CD14-positive monocyte (primary cell): ENCODE measurements at regions not wholly inside any gene's neighbourhood (a gene's known extent, or its start where the extent isn't known, plus 50 kb on each side); places are given as distances from the start of the nearest gene placed in this dataset.

Experiments used
- DNase-seq, 3 donors: peaks; one replicate each; pipeline ENCODE4 v3.0.0-alpha.2; 2011 to 2022
- H2AFZ ChIP-seq: 2 replicates; pipeline ENCODE4 v1.6.0; 2012; ENCODE audit warnings: mild to moderate bottlenecking, low read depth, low read length, inconsistent platforms; ENCODE audit not compliant: insufficient read depth, poor library complexity, severe bottlenecking
- H3K27ac ChIP-seq, 2 donors: 1 replicate in 1 of 2; 2 replicates in 1 of 2; pipeline ENCODE4 v1.5.1; 2012 to 2013; ENCODE audit warnings: low read length in 2 of 2, control low read depth in 1 of 2, inconsistent platforms in 1 of 2, low read depth in 1 of 2, mild to moderate bottlenecking in 1 of 2
- H3K27me3 ChIP-seq, 2 donors: one replicate each; pipeline versions ENCODE4 v1.6.0 to v1.6.1; 2011 to 2013; ENCODE audit warnings: low read length in 2 of 2; ENCODE audit not compliant: control insufficient read depth in 2 of 2, insufficient read depth in 2 of 2
- H3K36me3 ChIP-seq, 2 donors: replicated peaks in 1 of 2; 1 replicate in 1 of 2; 2 replicates in 1 of 2; pipeline versions ENCODE4 v1.5.1 to v1.6.1; 2012 to 2013; ENCODE audit warnings: low read length in 2 of 2, control low read depth in 1 of 2, inconsistent platforms in 1 of 2, mild to moderate bottlenecking in 1 of 2; ENCODE audit not compliant: insufficient read depth in 2 of 2, control insufficient read depth in 1 of 2
- H3K4me1 ChIP-seq, 2 donors: 1 replicate in 1 of 2; 2 replicates in 1 of 2; pipeline versions ENCODE4 v1.5.1 to v1.6.1; 2012 to 2013; ENCODE audit warnings: low read length in 2 of 2, control low read depth in 1 of 2, inconsistent platforms in 1 of 2, mild to moderate bottlenecking in 1 of 2, moderate library complexity in 1 of 2; ENCODE audit not compliant: insufficient read depth in 2 of 2, control insufficient read depth in 1 of 2
- H3K4me2 ChIP-seq: replicated peaks from 2 replicates; pipeline ENCODE3; 2012; ENCODE audit warnings: low read length, moderate library complexity, mild to moderate bottlenecking; ENCODE audit not compliant: poor library complexity, severe bottlenecking; ENCODE audit errors: extremely low read depth
- H3K4me3 ChIP-seq, 3 experiments: fragments of 200-600 bp in 1 of 3; sonication (generic) in 1 of 3; replicated peaks in 1 of 3; 1 replicate in 2 of 3; 2 replicates in 1 of 3; pipeline ENCODE4 v1.5.1; 2011 to 2013; ENCODE audit warnings: low read length in 3 of 3, mild to moderate bottlenecking in 3 of 3, control low read depth in 2 of 3, low read depth in 2 of 3, inconsistent platforms in 1 of 3, moderate library complexity in 1 of 3
- H3K79me2 ChIP-seq: 2 replicates; pipeline ENCODE4 v1.6.0; 2012; ENCODE audit warnings: mild to moderate bottlenecking, control low read depth, inconsistent platforms, low read length, moderate library complexity; ENCODE audit not compliant: insufficient read depth
- H3K9ac ChIP-seq: 2 replicates; pipeline ENCODE4 v1.6.0; 2017; ENCODE audit warnings: low read length, mild to moderate bottlenecking; ENCODE audit not compliant: insufficient read depth, poor library complexity, severe bottlenecking
- H3K9me3 ChIP-seq, 2 donors: replicated peaks in 1 of 2; 1 replicate in 1 of 2; 2 replicates in 1 of 2; pipeline versions ENCODE4 v1.5.1 to v1.6.1; 2012 to 2013; ENCODE audit warnings: low read length in 2 of 2, control low read depth in 1 of 2; ENCODE audit not compliant: control insufficient read depth in 1 of 2, insufficient read depth in 1 of 2
- H4K20me1 ChIP-seq: 2 replicates; pipeline ENCODE4 v1.6.0; 2012; ENCODE audit warnings: mild to moderate bottlenecking, low read length, control low read depth, moderate library complexity; ENCODE audit not compliant: insufficient read depth
- H3K27ac Mint-ChIP-seq, 7 donors: one replicate each; pipeline ENCODE4 v1.8.0; 2020; ENCODE audit warnings: mild to moderate bottlenecking in 7 of 7, mixed read lengths in 7 of 7, moderate library complexity in 6 of 7, inconsistent platforms in 2 of 7
- H3K27me3 Mint-ChIP-seq, 3 donors: one replicate each; pipeline ENCODE4 v1.8.0; 2021 to 2022; ENCODE audit warnings: low read depth in 3 of 3, mild to moderate bottlenecking in 3 of 3, mixed read lengths in 3 of 3, moderate library complexity in 3 of 3, inconsistent platforms in 1 of 3
- H3K36me3 Mint-ChIP-seq, 2 donors: one replicate each; pipeline ENCODE4 v1.8.0; 2020; ENCODE audit warnings: mixed read lengths in 2 of 2, inconsistent platforms in 1 of 2, mild to moderate bottlenecking in 1 of 2
- H3K4me1 Mint-ChIP-seq: one replicate; pipeline ENCODE4 v1.8.0; 2020; ENCODE audit warnings: mild to moderate bottlenecking, mixed read lengths
- H3K4me3 Mint-ChIP-seq, 2 donors: one replicate each; pipeline ENCODE4 v1.8.0; 2020; ENCODE audit warnings: mild to moderate bottlenecking in 2 of 2, mixed read lengths in 2 of 2, moderate library complexity in 1 of 2
- H3K9me3 Mint-ChIP-seq, 7 donors: one replicate each; pipeline ENCODE4 v1.8.0; 2020 to 2022; ENCODE audit warnings: mixed read lengths in 7 of 7, mild to moderate bottlenecking in 6 of 7, moderate library complexity in 6 of 7, inconsistent platforms in 2 of 7
- WGBS: methylation state at CpG from one replicate; pipeline ENCODE4 v1.1.5; 2013; ENCODE audit warnings: missing lambda C conversion rate; ENCODE audit not compliant: insufficient coverage; 5-methylcytosine and 5-hydroxymethylcytosine counted together
- intact Hi-C, 2 donors: fragments of 100-400 bp; cut with micrococcal nuclease; formaldehyde crosslinking; loops; one replicate each; pipeline versions ENCODE4 v1.15.0 to v1.15.1; 2023
- TF ChIP-seq, protein P1 (sequence below): fragments of 200-600 bp; IDR thresholded peaks from one replicate; pipeline ENCODE4 v1.8.0; 2022; ENCODE audit warnings: antibody characterized with exemption, mild to moderate bottlenecking

GRCh38 chr5:92421942-92422341 lies 1038.8 kb upstream of the ARRDC3 start:
- no peaks in the 10 kb centered on the region for H3K4me1 ChIP-seq
- Mint-ChIP-seq H3K9me3 (peaks cover 0 to 21% (median 6%) of the 10 kb centered on the region in 7 donors), H3K4me1 (no peaks in the 10 kb centered on the region), H3K27ac (no peak overlapping the region), H3K27me3 (no peaks in the 10 kb centered on the region), H3K36me3 (no peaks in the 10 kb centered on the region), H3K4me3 (no peak overlapping the region)
- H3K79me2 ChIP-seq, result no peaks in the 10 kb centered on the region
- no peaks in the 10 kb centered on the region for H3K27me3 ChIP-seq
- H2AFZ ChIP-seq, result no peak overlapping the region
- no peaks in the 10 kb centered on the region for H4K20me1 ChIP-seq
- no peak overlapping the region for H3K4me3 ChIP-seq
- H3K36me3 ChIP-seq, result no peaks in the 10 kb centered on the region
- no peak overlapping the region for H3K4me2 ChIP-seq
- TF ChIP-seq, protein P1, sequence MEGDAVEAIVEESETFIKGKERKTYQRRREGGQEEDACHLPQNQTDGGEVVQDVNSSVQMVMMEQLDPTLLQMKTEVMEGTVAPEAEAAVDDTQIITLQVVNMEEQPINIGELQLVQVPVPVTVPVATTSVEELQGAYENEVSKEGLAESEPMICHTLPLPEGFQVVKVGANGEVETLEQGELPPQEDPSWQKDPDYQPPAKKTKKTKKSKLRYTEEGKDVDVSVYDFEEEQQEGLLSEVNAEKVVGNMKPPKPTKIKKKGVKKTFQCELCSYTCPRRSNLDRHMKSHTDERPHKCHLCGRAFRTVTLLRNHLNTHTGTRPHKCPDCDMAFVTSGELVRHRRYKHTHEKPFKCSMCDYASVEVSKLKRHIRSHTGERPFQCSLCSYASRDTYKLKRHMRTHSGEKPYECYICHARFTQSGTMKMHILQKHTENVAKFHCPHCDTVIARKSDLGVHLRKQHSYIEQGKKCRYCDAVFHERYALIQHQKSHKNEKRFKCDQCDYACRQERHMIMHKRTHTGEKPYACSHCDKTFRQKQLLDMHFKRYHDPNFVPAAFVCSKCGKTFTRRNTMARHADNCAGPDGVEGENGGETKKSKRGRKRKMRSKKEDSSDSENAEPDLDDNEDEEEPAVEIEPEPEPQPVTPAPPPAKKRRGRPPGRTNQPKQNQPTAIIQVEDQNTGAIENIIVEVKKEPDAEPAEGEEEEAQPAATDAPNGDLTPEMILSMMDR, result no peak
- intact Hi-C loops, result no loop called here
- no CpG with 5 or more reads among the region's 1 CpG for WGBS
- H3K9ac ChIP-seq, result no peak overlapping the region
- H3K27ac ChIP-seq, result no peak overlapping the region
- no peak for DNase-seq
- peaks cover 11 to 23% of the 10 kb centered on the region in 2 donors for H3K9me3 ChIP-seq

GRCh38 chr5:92421196-92421595 lies 1038.1 kb upstream of the ARRDC3 start:
- Histone ChIP-seq H3K4me3 (no peak overlapping the region), H3K9me3 (peaks cover 16 to 23% of the 10 kb centered on the region in 2 donors), H3K4me1 (no peaks in the 10 kb centered on the region), H3K27me3 (no peaks in the 10 kb centered on the region), H2AFZ (no peak overlapping the region), H3K9ac (no peak overlapping the region), H3K27ac (no peak overlapping the region), H3K4me2 (no peak overlapping the region), H3K36me3 (no peaks in the 10 kb centered on the region), H4K20me1 (no peaks in the 10 kb centered on the region), H3K79me2 (no peaks in the 10 kb centered on the region)
- Mint-ChIP-seq H3K27me3 (no peaks in the 10 kb centered on the region), H3K27ac (no peak overlapping the region), H3K4me3 (no peak overlapping the region), H3K4me1 (no peaks in the 10 kb centered on the region), H3K36me3 (no peaks in the 10 kb centered on the region), H3K9me3 (peaks cover 0 to 20% (median 6%) of the 10 kb centered on the region in 7 donors)
- intact Hi-C loops, result no loop called here
- no peak for DNase-seq
- TF ChIP-seq, protein P1, result no peak
